DOHH2 (cell line): ENCODE measurements at regions not wholly inside any gene's neighbourhood (a gene's known extent, or its start where the extent isn't known, plus 50 kb on each side); places are given as distances from the start of the nearest gene placed in this dataset.

Source experiments
- H3F3A ChIP-seq: fragments of 200-600 bp; sonication (generic), shearing (Covaris generic); 2 replicates; pipeline ENCODE4 v1.6.0; 2016; ENCODE audit warnings: antibody characterized with exemption, mild to moderate bottlenecking; ENCODE audit not compliant: control insufficient read depth, insufficient read depth
- H3K27ac ChIP-seq: fragments of 200-600 bp; sonication (generic); 2 replicates; pipeline ENCODE4 v1.5.1; 2014; ENCODE audit warnings: low read depth, mild to moderate bottlenecking, low read length, moderate library complexity
- H3K27me3 ChIP-seq: fragments of 200-600 bp; sonication (generic); 2 replicates; pipeline ENCODE4 v1.6.1; 2014; ENCODE audit warnings: mild to moderate bottlenecking, low read length, mixed read lengths; ENCODE audit not compliant: control insufficient read depth
- H3K36me3 ChIP-seq: fragments of 200-600 bp; sonication (generic); 2 replicates; pipeline ENCODE4 v1.6.1; 2014; ENCODE audit warnings: mild to moderate bottlenecking, low read length, moderate library complexity, mixed read lengths; ENCODE audit not compliant: control insufficient read depth
- H3K4me1 ChIP-seq: fragments of 200-600 bp; sonication (generic); 2 replicates; pipeline ENCODE4 v1.6.1; 2014; ENCODE audit warnings: mild to moderate bottlenecking, low read length, mixed read lengths; ENCODE audit not compliant: control insufficient read depth
- H3K4me2 ChIP-seq: fragments of 200-600 bp; sonication (generic); 2 replicates; pipeline ENCODE4 v1.6.0; 2014; ENCODE audit warnings: mild to moderate bottlenecking, low read length, moderate library complexity
- H3K4me3 ChIP-seq: fragments of 200-600 bp; sonication (generic); 2 replicates; pipeline ENCODE4 v1.5.1; 2014; ENCODE audit warnings: mild to moderate bottlenecking, low read length, mixed read lengths
- H3K79me2 ChIP-seq: fragments of 200-600 bp; sonication (generic); 2 replicates; pipeline ENCODE4 v1.6.1; 2014; ENCODE audit warnings: mild to moderate bottlenecking, low read length, mixed read lengths; ENCODE audit not compliant: control insufficient read depth
- H3K9me2 ChIP-seq: fragments of 200-600 bp; sonication (generic); replicated peaks from 2 replicates; pipeline ENCODE4 v1.6.1; 2014; ENCODE audit warnings: mild to moderate bottlenecking, low read length, mixed read lengths; ENCODE audit not compliant: control insufficient read depth
- H3K9me3 ChIP-seq: fragments of 200-600 bp; sonication (generic); 2 replicates; pipeline ENCODE4 v1.6.1; 2014; ENCODE audit warnings: antibody characterized with exemption, low read length, mixed read lengths; ENCODE audit not compliant: control insufficient read depth, insufficient read depth
- H4K20me1 ChIP-seq: fragments of 200-600 bp; sonication (generic); 2 replicates; pipeline ENCODE4 v1.6.0; 2014; ENCODE audit warnings: low read depth, mild to moderate bottlenecking, antibody characterized with exemption, low read length, moderate library complexity; ENCODE audit not compliant: control insufficient read depth, insufficient read depth
- EZH2phosphoT487 ChIP-seq: fragments of 200-600 bp; sonication (generic); IDR thresholded peaks from 2 replicates; pipeline ENCODE4 v1.6.1; 2017; ENCODE audit warnings: borderline replicate concordance, mild to moderate bottlenecking, antibody characterized with exemption, low read length, moderate library complexity, mixed read lengths
- TF ChIP-seq, protein P1 (sequence below): fragments of 200-600 bp; sonication (generic); IDR thresholded peaks from one replicate; pipeline ENCODE4 v1.5.1; 2014; ENCODE audit warnings: antibody characterized with exemption, mild to moderate bottlenecking, low read depth, low read length; ENCODE audit not compliant: poor library complexity, severe bottlenecking

DNA sequence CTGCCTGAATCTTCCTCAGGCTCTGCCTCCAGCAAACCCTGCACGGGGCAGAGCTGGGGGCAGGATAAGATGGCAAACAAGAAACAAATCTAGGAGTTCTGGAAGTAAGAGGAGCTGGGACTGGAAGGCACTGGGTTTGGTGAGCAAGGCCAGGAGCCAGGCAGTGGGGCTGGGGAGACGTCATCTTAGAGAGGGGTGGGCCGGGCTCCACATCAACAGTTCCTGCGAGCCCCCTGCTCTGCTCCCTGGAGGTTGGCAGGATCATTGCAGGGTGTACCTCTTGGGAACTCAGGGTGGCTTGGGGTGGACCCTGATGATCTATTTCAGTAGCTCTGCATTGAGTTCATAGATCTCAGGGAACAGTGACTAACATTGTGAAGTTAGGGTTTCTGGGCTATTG is 87.3 kb upstream of the PRR23E start:
- Histone ChIP-seq H3K4me3 (no peak overlapping the region), H3F3A (no peaks in the 10 kb centered on the region), H3K9me3 (no peaks in the 10 kb centered on the region), H3K4me1 (no peaks in the 10 kb centered on the region), H3K27me3 (no peaks in the 10 kb centered on the region; the same call in 1 of the 2 replicates), H3K4me2 (no peak overlapping the region), H4K20me1 (no peaks in the 10 kb centered on the region), H3K9me2 (no peaks in the 10 kb centered on the region), H3K27ac (no peak overlapping the region), H3K79me2 (no peaks in the 10 kb centered on the region), H3K36me3 (no peaks in the 10 kb centered on the region)
- TF ChIP-seq, protein P1, sequence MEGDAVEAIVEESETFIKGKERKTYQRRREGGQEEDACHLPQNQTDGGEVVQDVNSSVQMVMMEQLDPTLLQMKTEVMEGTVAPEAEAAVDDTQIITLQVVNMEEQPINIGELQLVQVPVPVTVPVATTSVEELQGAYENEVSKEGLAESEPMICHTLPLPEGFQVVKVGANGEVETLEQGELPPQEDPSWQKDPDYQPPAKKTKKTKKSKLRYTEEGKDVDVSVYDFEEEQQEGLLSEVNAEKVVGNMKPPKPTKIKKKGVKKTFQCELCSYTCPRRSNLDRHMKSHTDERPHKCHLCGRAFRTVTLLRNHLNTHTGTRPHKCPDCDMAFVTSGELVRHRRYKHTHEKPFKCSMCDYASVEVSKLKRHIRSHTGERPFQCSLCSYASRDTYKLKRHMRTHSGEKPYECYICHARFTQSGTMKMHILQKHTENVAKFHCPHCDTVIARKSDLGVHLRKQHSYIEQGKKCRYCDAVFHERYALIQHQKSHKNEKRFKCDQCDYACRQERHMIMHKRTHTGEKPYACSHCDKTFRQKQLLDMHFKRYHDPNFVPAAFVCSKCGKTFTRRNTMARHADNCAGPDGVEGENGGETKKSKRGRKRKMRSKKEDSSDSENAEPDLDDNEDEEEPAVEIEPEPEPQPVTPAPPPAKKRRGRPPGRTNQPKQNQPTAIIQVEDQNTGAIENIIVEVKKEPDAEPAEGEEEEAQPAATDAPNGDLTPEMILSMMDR = peak; percentile 13
- TF ChIP-seq EZH2phosphoT487 = no peak

DNA sequence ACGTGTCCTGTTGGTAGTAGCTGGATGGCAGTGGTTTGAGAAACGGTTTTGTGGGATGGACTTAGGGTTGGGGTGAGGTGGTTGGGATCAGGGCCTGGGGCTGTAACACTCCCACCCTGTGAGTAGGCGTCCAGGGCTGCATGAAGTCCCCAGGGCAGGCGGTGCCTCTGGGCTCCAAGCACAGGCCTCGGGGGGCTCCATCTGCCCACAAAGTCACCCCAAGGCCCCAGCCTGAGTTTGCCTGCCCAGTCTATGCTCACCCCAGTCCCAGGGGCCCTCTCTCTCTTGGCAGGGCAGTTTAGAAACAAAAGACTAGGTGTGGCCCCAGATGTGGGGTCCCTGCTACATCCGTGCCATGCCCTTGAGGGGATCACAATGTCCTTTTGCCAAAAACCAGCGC is 86.9 kb upstream of the PRR23E start:
- no peaks in the 10 kb centered on the region for H3F3A ChIP-seq
- H3K4me3 ChIP-seq = no peak overlapping the region
- H4K20me1 ChIP-seq = no peaks in the 10 kb centered on the region

GRCh38 chr3:127106456-127106855 is 86.5 kb upstream of the PRR23E start:
- Histone ChIP-seq H3F3A (no peaks in the 10 kb centered on the region), H3K9me2 (no peaks in the 10 kb centered on the region), H3K9me3 (no peaks in the 10 kb centered on the region; the same call in 1 of the 2 replicates), H4K20me1 (no peaks in the 10 kb centered on the region), H3K4me1 (no peaks in the 10 kb centered on the region), H3K4me3 (no peak overlapping the region), H3K27me3 (no peaks in the 10 kb centered on the region; the same call in 1 of the 2 replicates), H3K79me2 (no peaks in the 10 kb centered on the region), H3K27ac (no peak overlapping the region), H3K4me2 (no peak overlapping the region), H3K36me3 (no peaks in the 10 kb centered on the region)
- TF ChIP-seq, protein P1 = no peak
- no peak for TF ChIP-seq EZH2phosphoT487

More for the DNA sequence above, 86.9 kb upstream of the PRR23E start:
- Histone ChIP-seq H3K79me2 (no peaks in the 10 kb centered on the region), H3K9me3 (no peaks in the 10 kb centered on the region; the same call in 1 of the 2 replicates), H3K4me2 (no peak overlapping the region), H3K4me1 (no peaks in the 10 kb centered on the region), H3K36me3 (no peaks in the 10 kb centered on the region), H3K9me2 (no peaks in the 10 kb centered on the region), H3K27me3 (no peaks in the 10 kb centered on the region; the same call in 1 of the 2 replicates), H3K27ac (no peak overlapping the region)
- no peak for TF ChIP-seq EZH2phosphoT487
- TF ChIP-seq, protein P1 = no peak

- no peaks in the 10 kb centered on the region for H3K4me1 ChIP-seq
Measured at GRCh38 chr3:127107002-127107401, 85.9 kb upstream of the PRR23E start.

More at GRCh38 chr3:127107002-127107401, 85.9 kb upstream of the PRR23E start:
- H3K27ac ChIP-seq = no peak overlapping the region
- TF ChIP-seq, protein P1 = no peak
- TF ChIP-seq EZH2phosphoT487 = no peak
- H3K9me2 ChIP-seq = no peaks in the 10 kb centered on the region
- H3K36me3 ChIP-seq = no peaks in the 10 kb centered on the region
- no peaks in the 10 kb centered on the region for H3F3A ChIP-seq
- no peaks in the 10 kb centered on the region; the same call in 1 of the 2 replicates for H3K27me3 ChIP-seq
- no peak overlapping the region for H3K4me3 ChIP-seq
- H3K4me2 ChIP-seq = no peak overlapping the region
- H4K20me1 ChIP-seq = no peaks in the 10 kb centered on the region
- H3K9me3 ChIP-seq = peaks cover 1% of the 10 kb centered on the region
- H3K79me2 ChIP-seq = no peaks in the 10 kb centered on the region
